Astrocyte of the hippocampus (primary cell): ENCODE measurements at regions not wholly inside any gene's neighbourhood (a gene's known extent, or its start where the extent isn't known, plus 50 kb on each side); places are given as distances from the start of the nearest gene placed in this dataset.
"Not testable (repeated sequence)": the region's sequence is repeated elsewhere in the genome, so short reads cannot be mapped to it uniquely, and the experiment has no call there.

Experiments
- DNase-seq: peaks from one replicate; pipeline ENCODE4 v3.0.0; 2011; ENCODE audit warnings: low read depth, low spot score

- DNase-seq: peak; percentile 4
Measured at GRCh38 chrX:138018145-138018799, 452.3 kb downstream of the ZIC3 start.

DNA sequence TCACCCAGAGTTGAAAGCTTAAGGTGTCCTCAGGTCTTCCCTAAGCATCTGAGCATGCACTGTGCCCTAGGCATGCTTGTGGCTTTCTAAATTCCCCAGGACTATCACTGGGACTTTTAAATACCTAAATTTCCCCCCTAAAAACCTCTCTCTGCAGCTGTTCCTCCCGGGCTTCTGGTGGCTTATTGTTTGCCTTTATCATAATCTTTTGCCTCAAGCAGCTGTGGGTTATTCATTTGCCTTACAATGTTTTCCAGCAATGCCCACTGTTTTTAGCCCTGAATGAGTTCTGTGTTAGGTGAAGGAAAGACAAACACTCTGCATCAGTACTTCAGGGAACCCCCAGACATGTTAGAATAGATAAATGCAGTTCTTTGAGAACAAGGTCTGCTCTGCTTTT, 455.0 kb downstream of the ZIC3 start:
- no peak for DNase-seq

DNA sequence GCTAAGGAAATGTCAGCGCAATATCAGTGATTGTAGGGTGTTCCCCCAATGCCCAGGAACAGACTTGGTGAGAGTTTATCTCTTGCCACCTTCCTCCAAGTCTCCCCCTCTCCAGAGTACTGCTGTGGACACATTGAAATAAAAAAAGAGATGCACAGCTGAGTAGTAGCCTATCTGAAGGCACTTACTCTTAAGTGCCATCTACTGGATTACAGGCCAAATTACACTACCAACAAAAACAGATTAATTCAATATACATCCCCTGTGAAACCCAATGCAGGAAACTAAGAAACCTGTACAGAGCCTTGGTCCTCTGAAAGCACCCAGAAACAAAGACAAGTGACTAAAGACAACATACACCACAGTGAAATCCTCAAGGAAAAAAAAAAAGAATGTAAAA, 460.3 kb downstream of the ZIC3 start:
- DNase-seq: peak; percentile 15

GRCh38 chrX:138031715-138032114, 465.8 kb downstream of the ZIC3 start:
- DNase-seq: no peak

DNA sequence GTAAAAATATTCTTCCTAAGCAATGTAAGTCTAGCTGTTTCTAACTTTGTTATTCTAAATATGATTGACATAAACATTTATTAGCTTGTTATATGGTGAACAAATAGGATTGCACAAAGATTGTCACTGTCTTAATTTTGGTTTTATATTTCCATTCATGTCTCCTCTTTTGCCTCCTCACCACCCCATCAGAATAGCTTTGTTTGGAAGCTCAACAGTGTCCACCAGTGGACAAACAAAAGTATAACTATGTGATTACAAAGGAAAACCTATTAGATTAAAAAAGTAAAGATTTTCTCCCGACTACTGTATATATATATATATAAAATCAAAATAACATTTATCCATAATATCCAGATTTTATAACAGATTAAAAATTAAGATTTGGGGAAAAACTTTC, 468.2 kb downstream of the ZIC3 start:
- DNase-seq: peak; percentile 0

DNA sequence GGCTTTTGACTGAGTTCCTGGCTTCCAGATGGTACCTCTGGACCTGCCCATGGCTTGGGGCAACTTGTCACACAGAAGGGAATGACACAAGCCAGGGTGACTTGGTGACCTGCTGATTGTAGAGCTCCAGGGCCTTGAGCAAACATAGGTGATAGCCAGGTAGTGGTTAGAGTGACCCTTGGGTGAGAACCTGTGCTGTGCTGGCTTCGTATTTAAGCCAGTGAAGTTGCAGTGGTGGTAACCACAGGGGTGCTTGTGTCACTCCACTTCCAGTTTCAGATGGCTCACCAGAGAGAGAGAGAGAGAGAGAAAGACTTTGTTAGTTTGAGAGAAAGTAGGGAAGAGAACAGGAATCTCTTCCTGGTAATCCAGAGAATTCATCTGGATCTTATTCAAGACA, 471.6 kb downstream of the ZIC3 start:
- DNase-seq: no peak

- DNase-seq: no peak
Measured at GRCh38 chrX:138057883-138058282, 492.0 kb downstream of the ZIC3 start.

GRCh38 chrX:138058931-138059330, 493.0 kb downstream of the ZIC3 start:
- DNase-seq: no peak

- DNase-seq: no peak
Measured at GRCh38 chrX:138067415-138067814, 501.5 kb downstream of the ZIC3 start.

DNA sequence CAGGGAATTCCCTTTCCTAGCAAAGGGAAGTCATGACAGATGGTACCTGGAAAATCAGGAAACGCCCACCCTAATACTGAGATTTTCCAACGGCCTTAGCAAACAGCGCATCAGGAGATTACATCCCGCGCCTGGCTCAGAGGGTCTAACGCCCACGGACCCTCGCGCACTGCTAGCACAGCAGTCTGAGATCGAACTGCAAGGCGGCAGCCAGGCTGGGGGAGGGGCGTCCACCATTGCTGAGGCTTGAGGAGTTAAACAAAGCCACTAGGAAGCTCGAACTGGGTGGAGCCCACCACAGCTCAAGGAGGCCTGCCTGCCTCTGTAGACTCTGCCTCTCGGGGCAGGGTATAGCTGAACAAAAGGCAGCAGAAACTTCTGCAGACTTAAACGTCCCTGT, 507.7 kb downstream of the ZIC3 start:
- no peak for DNase-seq

- DNase-seq: no peak
Measured at GRCh38 chrX:138082251-138082650, 516.3 kb downstream of the ZIC3 start.

GRCh38 chrX:138082896-138083295, 517.0 kb downstream of the ZIC3 start:
- DNase-seq: peak; percentile 13

DNA sequence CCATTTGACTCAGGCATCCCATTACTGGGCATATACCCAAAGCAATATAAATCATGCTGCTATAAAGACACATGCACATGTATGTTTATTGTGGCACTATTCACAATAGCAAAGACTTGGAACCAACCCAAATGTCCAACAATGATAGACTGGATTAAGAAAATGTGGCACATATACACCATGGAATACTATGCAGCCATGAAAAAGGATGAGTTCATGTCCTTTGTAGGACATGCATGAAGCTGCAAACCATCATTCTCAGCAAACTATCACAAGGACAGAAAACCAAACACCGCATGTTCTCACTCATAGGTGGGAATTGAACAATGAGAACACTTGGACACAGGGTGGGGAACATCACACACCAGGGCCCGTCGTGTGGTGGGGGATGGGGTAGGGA, 545.0 kb downstream of the ZIC3 start:
- DNase-seq: not testable (repeated sequence)

DNA sequence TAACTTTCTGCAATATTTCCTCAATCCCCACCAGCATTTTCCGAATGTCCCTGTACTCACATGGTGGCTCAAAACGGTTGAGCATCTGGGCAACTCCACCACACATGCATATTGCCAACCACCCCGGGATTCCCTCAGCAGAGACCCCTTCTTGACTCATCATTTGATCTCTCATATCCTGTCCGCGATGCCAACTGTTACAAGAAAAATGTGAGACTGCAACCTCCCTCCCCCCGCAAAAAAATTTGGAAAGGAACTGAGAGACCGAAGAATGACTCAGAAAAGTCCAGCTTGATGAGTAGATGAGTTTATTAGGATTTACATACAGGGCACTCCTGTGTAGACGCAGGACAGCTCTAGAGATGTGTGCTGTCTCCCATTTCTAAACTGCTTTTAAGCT, 561.4 kb downstream of the ZIC3 start:
- peak; percentile 16 for DNase-seq

- peak; percentile 48 for DNase-seq
Measured at GRCh38 chrX:138128027-138128671, 562.2 kb downstream of the ZIC3 start.

DNA sequence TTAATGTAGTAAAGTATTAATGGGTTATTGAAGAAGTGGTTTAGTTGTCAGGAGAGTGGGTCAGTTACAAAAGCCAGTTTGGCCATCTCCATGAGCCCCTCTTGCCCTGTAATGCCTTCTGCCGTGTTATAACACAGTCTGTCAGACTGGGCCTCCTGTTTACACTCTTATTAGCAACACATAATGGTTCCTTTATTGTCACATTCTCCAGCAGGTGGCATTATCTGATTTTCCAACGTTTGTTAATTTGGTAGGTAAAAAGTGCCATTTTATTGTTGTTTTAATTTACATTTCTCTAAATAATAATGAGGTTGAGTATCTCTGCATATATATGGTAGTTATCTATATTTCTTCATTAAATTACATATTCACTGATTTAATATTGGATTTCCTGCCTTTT, 560.8 kb downstream of the FGF13 start:
- no peak for DNase-seq

GRCh38 chrX:138157850-138158249, 553.7 kb downstream of the FGF13 start:
- no peak for DNase-seq

DNA sequence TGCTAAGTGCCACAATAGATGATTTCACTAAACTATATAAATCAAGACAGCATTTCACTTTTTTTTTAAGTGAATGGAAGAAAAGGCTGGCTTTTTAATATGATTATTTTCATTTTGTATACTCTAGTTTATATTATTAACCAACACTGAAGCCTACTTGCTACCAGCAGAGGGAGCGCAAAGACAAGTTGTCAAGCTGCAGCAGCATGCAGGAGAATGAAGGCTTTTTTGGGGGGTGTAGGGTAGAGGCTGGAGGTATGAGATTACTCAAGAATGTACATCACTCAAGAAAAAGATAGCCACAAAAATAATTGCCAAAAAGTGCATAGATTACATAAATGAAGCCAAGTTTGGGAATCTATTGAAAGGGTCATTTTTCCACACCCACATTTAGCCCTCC, 519.5 kb downstream of the FGF13 start:
- peak; percentile 47 for DNase-seq

GRCh38 chrX:138229718-138230117, 481.8 kb downstream of the FGF13 start:
- DNase-seq: no peak

- no peak for DNase-seq
Measured at GRCh38 chrX:138240266-138240665, 471.3 kb downstream of the FGF13 start.

GRCh38 chrX:138254001-138254400, 457.5 kb downstream of the FGF13 start:
- DNase-seq: no peak

DNA sequence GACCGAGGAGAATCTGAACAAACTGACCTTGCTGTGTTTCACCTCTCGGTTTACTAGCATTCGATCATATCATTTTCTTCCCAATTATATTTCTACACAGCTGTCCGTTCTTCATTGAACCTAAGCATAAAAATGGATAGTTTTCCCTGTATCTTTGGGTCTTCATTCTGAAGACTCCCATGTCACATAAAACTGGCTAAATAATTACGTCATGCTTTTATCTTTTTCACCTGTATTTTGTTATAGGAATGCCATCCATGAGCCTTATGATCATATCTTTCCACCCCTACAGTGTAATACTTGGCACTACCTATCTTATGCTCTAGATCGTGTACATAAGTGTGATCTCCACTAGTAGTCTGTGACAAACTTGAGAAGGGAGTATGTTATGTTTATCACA, 456.1 kb downstream of the FGF13 start:
- DNase-seq: no peak

DNA sequence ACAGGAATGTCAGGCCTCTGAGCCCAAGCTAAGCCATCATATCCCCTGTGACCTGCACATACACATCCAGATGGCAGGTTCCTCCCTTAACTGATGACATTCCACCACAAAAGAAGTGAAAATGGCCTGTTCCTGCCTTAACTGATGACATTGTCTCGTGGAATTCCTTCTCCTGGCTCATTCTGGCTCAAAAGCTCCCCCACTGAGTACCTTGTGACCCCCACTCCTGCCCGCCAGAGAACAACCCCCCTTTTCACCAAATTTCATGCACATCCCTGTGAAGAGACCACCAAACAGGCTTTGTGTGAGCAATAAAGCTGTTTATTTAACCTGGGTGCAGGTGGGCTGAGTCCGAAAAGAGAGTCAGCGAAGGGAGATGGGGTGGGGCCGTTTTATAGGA, 447.4 kb downstream of the FGF13 start:
- DNase-seq: not testable (repeated sequence)

DNA sequence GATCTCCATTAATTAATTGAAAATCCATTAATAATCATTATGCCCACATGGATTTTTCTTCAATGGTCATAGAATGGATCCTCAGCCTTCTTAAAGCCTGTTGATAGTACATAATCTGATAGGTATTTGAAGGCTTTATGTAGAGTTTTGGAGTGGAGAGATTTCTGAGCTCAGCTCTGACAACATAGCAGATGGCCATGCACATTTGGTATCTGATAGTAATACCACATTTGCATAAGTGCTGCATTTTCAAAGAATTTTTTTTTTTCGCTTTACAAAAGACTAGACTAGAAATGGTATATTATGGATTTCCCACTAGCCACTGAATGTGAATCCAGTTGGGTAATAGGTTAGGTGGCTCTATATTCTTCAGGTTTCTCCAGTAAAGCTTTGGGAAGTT, 440.6 kb downstream of the FGF13 start:
- no peak for DNase-seq
